Activated CD4-positive, alpha-beta T cell treated with anti-CD3 and anti-CD28 coated beads for 48 hours (primary cell): ENCODE measurements at regions not wholly inside any gene's neighbourhood (a gene's known extent, or its start where the extent isn't known, plus 50 kb on each side); places are given as distances from the start of the nearest gene placed in this dataset.

ENCODE experiments used
- DNase-seq: peaks from one replicate; pipeline ENCODE4 v3.0.0-alpha.2; 2020

GRCh38 chr7:67773081-67773480 is 776.4 kb downstream of the TYW1 start:
- no peak for DNase-seq

GRCh38 chr7:67777119-67777518 is 780.5 kb downstream of the TYW1 start:
- DNase-seq: no peak

- no peak for DNase-seq
Measured at GRCh38 chr7:67781841-67782240, 785.2 kb downstream of the TYW1 start.

GRCh38 chr7:67786021-67786420 is 789.4 kb downstream of the TYW1 start:
- DNase-seq: no peak

- no peak for DNase-seq
Measured at GRCh38 chr7:67788669-67789068, 792.0 kb downstream of the TYW1 start.

DNA sequence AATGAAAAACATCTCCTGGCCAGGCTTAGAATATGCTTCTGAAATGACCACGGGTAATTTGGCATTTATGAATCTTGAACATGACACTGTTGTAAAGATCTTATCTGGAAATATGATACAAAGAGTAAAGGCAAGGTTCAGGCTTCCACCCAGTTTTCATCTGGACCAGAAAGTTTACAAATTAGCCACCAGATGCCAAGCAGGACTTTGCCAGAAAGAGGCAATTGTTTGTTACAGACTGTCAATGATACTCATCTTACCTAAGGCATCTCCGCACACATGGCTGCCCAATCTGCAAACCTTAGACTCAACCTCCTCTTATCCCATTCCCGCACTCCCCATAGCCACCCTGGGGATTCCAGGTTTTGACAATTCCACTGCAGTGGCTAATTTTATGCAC is 795.3 kb downstream of the TYW1 start:
- DNase-seq: no peak

- DNase-seq: no peak
Measured at GRCh38 chr7:67794544-67794943, 797.9 kb downstream of the TYW1 start.

- no peak for DNase-seq
Measured at GRCh38 chr7:67803789-67804188, 807.2 kb downstream of the TYW1 start.

- DNase-seq: no peak
Measured at GRCh38 chr7:67805921-67806471, 809.4 kb downstream of the TYW1 start.

DNA sequence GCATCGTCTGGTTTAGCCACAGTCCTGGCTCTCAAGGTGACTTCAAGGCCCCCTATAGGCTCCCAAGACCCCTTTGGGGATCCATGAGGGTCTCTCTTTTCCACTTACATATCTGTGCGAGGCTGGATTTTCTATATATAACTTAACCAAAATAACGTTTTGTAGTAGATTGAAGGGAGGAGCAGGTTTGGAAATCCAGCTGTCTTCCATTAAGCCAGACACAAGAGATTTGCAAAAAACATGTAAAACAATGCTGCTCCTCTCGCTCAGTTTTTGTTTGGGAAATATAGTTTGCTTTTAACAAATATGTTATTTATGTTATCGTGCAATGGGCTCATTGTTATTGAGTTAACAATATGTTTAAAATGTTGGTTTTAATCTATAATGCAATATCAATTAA is 811.2 kb downstream of the TYW1 start:
- no peak for DNase-seq

- DNase-seq: no peak
Measured at GRCh38 chr7:67809586-67809985, 813.0 kb downstream of the TYW1 start.

DNA sequence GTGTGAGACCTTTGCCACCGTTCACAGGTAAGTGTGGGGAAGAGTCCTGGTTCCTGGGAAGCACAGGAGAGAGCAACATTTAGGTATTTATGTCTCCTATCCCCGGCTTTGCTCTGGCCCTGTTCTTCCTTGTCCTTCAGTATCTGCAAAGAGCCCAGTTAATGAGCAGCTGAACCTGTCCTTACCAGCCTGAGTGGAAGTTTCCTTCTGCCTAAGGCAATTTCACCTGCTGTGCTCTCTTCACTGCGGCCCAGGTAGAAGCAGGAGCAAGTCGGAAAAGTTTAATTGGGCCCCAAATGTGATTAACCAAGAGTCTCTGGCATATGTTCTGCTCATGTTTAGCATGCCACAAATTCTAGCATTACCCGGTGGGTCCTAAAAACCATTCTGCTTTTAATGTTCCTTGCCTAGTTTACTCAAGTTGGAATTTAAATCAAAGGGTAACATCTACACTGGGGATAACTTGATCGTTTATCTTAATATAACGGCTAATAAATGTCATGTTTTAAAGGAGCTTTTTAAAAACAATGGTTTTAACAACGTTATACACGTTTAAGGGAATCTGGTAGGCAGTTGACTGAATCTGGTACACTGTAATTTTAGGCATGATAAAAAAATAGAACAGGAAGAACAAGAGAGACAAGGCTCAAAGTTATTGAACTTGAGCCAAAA is 817.1 kb downstream of the TYW1 start:
- DNase-seq: no peak

GRCh38 chr7:67817481-67817880 is 820.8 kb downstream of the TYW1 start:
- DNase-seq: no peak

DNA sequence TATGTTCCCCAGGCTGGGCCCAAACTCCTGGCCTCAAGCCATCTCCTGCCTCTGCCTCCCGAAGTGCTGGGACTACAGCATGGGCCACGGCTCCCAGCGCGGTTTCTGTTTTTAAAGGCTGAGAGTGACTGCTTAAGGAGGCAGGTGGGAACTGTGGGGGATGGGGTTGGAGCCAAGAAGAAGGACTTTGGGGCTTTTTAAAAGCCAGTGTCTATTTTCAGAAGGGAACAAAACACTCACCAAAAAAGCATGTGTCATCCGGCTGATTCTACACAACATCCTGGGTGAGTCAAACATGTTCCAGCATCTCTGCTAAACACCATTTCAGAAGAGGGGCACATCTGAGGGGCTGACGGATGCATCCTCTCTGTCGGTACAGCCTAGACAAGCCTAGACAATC is 824.5 kb downstream of the TYW1 start:
- no peak for DNase-seq

DNA sequence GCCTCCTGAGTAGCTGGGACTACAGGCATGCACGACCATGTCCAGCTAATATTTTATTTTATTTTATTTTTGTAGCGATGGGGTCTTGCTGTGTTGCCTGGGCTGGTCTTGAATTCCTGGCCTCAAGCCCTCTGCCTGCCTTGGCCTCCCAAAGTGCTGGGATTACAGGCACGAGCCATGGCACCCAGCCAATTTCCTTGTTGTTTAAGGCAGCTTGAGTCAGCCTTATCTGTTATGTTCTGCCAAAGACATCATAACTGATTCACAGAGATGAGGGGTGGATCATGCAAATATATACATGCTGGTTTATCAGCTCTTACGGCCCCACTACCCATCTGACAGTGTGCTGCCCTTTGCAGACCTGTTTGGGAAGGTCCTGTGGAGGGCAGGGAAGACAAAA is 826.7 kb downstream of the TYW1 start:
- no peak for DNase-seq

GRCh38 chr7:67825356-67825755 is 828.7 kb downstream of the TYW1 start:
- DNase-seq: no peak

- DNase-seq: no peak
Measured at GRCh38 chr7:67841896-67842295, 845.3 kb downstream of the TYW1 start.

DNA sequence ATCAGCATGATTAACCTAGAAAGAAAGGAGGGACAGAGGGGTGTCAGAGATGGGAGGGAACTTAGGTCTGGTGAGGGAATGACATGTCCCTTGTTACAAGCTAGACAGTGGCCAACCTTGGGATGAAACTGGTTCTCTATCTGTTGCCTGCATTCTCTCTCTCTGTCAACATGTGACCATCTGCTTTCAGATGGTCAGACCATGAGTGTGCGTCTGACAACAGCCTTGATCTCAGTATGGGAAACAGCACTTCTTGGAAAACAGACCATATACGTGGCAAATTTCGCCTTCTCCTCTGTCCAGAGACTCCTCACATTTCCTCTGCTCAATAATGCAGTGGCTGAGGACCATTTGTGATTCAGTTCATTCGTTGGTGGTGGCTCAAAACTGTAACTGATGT is 845.9 kb downstream of the TYW1 start:
- no peak for DNase-seq

GRCh38 chr7:67843001-67843565 is 846.5 kb downstream of the TYW1 start:
- no peak for DNase-seq

- no peak for DNase-seq
Measured at GRCh38 chr7:67843615-67844014, 847.0 kb downstream of the TYW1 start.

DNA sequence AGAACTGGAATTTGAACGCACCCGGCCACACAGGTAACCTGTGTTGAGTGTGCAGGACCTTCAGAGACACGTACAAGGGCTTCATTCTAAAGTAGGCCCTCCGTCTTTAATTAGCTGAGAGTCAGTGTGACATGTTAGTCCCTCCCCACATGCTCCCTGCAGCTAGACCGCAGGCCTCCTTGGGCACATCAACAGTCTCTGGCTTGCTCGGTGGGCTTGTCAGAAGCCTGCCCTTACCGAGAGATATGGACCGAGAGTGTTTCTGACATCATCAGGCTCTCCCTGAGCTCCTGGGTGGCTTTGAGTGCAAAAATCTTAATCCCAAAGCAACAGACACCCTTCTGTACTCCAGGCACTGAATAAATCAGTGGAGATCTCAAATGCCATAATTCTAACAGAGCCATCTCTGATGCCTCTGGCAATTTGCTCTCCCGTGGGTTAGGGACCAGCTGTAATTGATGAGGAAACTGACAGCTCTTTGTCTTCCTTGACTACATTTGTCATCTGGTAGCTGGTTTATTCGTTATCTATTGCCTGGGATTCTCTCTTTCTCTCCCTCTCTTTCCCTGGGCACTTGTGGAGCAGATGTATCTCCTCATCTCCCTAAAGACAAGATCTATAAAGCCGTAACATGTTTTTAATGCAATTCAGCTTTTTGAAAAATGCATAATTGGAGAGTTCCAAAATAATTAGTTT is 850.6 kb downstream of the TYW1 start:
- DNase-seq: no peak

DNA sequence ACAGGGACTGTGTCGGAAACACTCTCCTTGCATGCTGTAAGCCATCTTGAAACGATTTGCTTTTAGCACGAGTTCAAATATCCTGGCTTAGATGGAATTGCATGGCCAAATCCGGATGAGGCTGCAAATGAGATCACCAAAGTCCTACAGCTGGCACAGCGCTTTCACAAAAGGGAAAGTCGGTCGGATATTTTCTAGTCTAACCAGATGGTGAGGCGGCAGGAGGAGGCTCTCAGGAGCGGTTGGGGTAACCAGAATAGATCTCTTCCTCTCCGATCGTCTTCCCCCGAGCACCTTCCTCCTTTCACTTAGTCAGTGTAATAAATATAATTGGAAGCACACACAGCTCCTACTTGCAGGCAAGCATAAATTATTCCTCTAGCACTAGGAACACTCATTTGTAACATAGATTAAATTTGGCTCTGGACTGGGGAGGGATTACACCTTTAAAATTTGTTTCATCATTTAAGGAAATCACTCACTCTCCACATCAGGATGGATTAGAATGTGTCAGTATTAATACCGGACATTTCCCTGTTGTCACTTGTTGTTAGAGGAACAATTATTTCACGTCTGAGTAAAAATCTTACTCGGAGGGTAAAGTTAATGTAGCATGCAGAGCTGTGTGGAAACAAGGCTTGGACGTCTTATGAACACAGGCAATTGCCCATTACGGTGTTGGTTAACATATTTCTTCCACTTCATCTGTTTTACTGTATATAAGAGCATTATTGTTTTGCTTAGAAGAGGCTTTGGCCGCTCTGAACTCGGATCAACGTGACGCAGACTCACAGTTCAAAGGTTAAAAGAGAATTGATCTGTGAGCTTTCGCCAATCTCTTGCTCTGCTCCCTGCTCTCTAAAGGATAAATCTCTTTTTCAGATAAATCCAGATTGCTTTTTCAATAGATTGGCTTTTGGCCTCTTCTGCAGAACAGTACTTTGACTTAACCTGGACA is 857.9 kb downstream of the TYW1 start:
- DNase-seq: no peak

GRCh38 chr7:67855322-67855721 is 858.7 kb downstream of the TYW1 start:
- no peak for DNase-seq
